WTC11 (cell line): ENCODE measurements at regions not wholly inside any gene's neighbourhood (a gene's known extent, or its start where the extent isn't known, plus 50 kb on each side); places are given as distances from the start of the nearest gene placed in this dataset.
A peak's percentile ranks its signal among the peaks of the same experiment; 100 is the strongest.

ENCODE experiments used
- ATAC-seq: fragments of 200-7000 bp; cut with Tn5 transposase; 2 replicates; pipeline ENCODE4 v1.10.0; 2021; ENCODE audit warnings: mild to moderate bottlenecking, moderate library complexity
- CTCF ChIA-PET: fragments of 300-600 bp; sonication (Branson Sonifier 250); formaldehyde crosslinking; loops from one replicate; lab custom pipeline; 2021; ENCODE audit warnings: antibody characterized with exemption; lab: Charles Lee
- POLR2A ChIA-PET: fragments of 350-600 bp; sonication (Branson Sonifier 250); formaldehyde crosslinking; loops from one replicate; lab custom pipeline; 2021; ENCODE audit warnings: antibody characterized with exemption; lab: Charles Lee
- DNase-seq: peaks from one replicate; pipeline ENCODE4 v3.0.0; 2021; ENCODE audit warnings: low spot score
- H3K27ac Mint-ChIP-seq: 2 replicates; pipeline ENCODE4 v1.8.0; 2021; ENCODE audit warnings: mixed read lengths
- H3K27me3 Mint-ChIP-seq: 2 replicates; pipeline ENCODE4 v1.8.0; 2021; ENCODE audit warnings: low read depth, mild to moderate bottlenecking, moderate library complexity, mixed read lengths
- H3K36me3 Mint-ChIP-seq: 2 replicates; pipeline ENCODE4 v1.8.0; 2021; ENCODE audit warnings: mixed read lengths
- H3K4me1 Mint-ChIP-seq: 2 replicates; pipeline ENCODE4 v1.8.0; 2022; ENCODE audit warnings: mixed read lengths
- H3K4me3 Mint-ChIP-seq: 2 replicates; pipeline ENCODE4 v1.8.0; 2021; ENCODE audit warnings: mild to moderate bottlenecking, moderate library complexity, mixed read lengths
- H3K9me3 Mint-ChIP-seq: 2 replicates; pipeline ENCODE4 v1.8.0; 2021; ENCODE audit warnings: mixed read lengths
- CREM ChIP-seq: sonication (generic); formaldehyde crosslinking; IDR thresholded peaks from 2 replicates; pipeline ENCODE4 v1.8.1; 2022; ENCODE audit warnings: mild to moderate bottlenecking, missing genetic modification reagents, moderate library complexity
- FOXJ3 ChIP-seq: sonication (generic); formaldehyde crosslinking; IDR thresholded peaks from 2 replicates; pipeline ENCODE4 v1.9.0; 2021; ENCODE audit warnings: missing genetic modification reagents, mild to moderate bottlenecking, borderline replicate concordance
- FOXK1 ChIP-seq: sonication (generic); formaldehyde crosslinking; IDR thresholded peaks from 2 replicates; pipeline ENCODE4 v1.8.0; 2022; ENCODE audit warnings: mild to moderate bottlenecking, moderate library complexity, missing genetic modification reagents
- GTF2I ChIP-seq: fragments of 250-450 bp; sonication (Bioruptor Pico); conservative IDR thresholded peaks from 2 replicates; pipeline ENCODE4 v1.4.0; 2021; ENCODE audit warnings: mild to moderate bottlenecking
- KAT7 ChIP-seq: sonication (generic); formaldehyde crosslinking; IDR thresholded peaks from 2 replicates; pipeline ENCODE4 v1.8.1; 2023; ENCODE audit warnings: missing genetic modification reagents, mild to moderate bottlenecking, borderline replicate concordance
- NFATC4 ChIP-seq: fragments of 250-450 bp; sonication (Bioruptor Pico); IDR thresholded peaks from 2 replicates; pipeline ENCODE4 v1.9.0; 2021; ENCODE audit warnings: mild to moderate bottlenecking
- NR3C1 ChIP-seq: sonication (generic); formaldehyde crosslinking; conservative IDR thresholded peaks from 2 replicates; pipeline ENCODE4 v1.8.1; 2023; ENCODE audit warnings: low read depth, mild to moderate bottlenecking, missing genetic modification reagents
- RELA ChIP-seq: sonication (generic); formaldehyde crosslinking; IDR thresholded peaks from 2 replicates; pipeline ENCODE4 v1.8.1; 2022; ENCODE audit warnings: missing genetic modification reagents, mild to moderate bottlenecking, borderline replicate concordance
- TCF7 ChIP-seq: sonication (generic); formaldehyde crosslinking; IDR thresholded peaks from 2 replicates; pipeline ENCODE4 v1.8.0; 2022; ENCODE audit warnings: mild to moderate bottlenecking, low read depth, missing genetic modification reagents, moderate library complexity
- ZNF138 ChIP-seq: sonication (generic); formaldehyde crosslinking; conservative IDR thresholded peaks from 2 replicates; pipeline ENCODE4 v1.8.1; 2022; ENCODE audit warnings: mild to moderate bottlenecking, moderate library complexity, missing genetic modification reagents
- ZNF317 ChIP-seq: sonication (generic); formaldehyde crosslinking; IDR thresholded peaks from 2 replicates; pipeline ENCODE4 v1.8.1; 2023; ENCODE audit warnings: low read depth, mild to moderate bottlenecking, moderate library complexity, missing genetic modification reagents, borderline replicate concordance
- ZNF423 ChIP-seq: fragments of 250-450 bp; sonication (Bioruptor Pico); IDR thresholded peaks from 2 replicates; pipeline ENCODE4 v2.1.2; 2022; ENCODE audit warnings: mild to moderate bottlenecking, moderate library complexity
- ZNF671 ChIP-seq: fragments of 250-450 bp; sonication (Bioruptor Pico); IDR thresholded peaks from 2 replicates; pipeline ENCODE4 v1.8.0; 2021; ENCODE audit warnings: mild to moderate bottlenecking
- TF ChIP-seq, protein P1 (sequence below): fragments of 250-450 bp; sonication (Bioruptor Pico); conservative IDR thresholded peaks from 2 replicates; pipeline ENCODE4 v1.9.0; 2021; ENCODE audit warnings: mild to moderate bottlenecking
- TF ChIP-seq, protein P2 (sequence below): sonication (generic); formaldehyde crosslinking; IDR thresholded peaks from 2 replicates; pipeline ENCODE4 v1.8.1; 2022; ENCODE audit warnings: low read depth, missing genetic modification reagents, borderline replicate concordance
- TF ChIP-seq, protein P3 (sequence below): fragments of 250-450 bp; sonication (Bioruptor Pico); IDR thresholded peaks from 2 replicates; pipeline ENCODE4 v1.8.0; 2021; ENCODE audit warnings: mild to moderate bottlenecking
- TF ChIP-seq, protein P4 (sequence below): sonication (generic); formaldehyde crosslinking; IDR thresholded peaks from 2 replicates; pipeline ENCODE4 v1.8.0; 2022; ENCODE audit warnings: mild to moderate bottlenecking, missing genetic modification reagents
- TF ChIP-seq, protein P5 (sequence below): fragments of 250-450 bp; sonication (Bioruptor Pico); IDR thresholded peaks from 2 replicates; pipeline ENCODE4 v2.1.2; 2022; ENCODE audit warnings: mild to moderate bottlenecking, moderate library complexity

DNA sequence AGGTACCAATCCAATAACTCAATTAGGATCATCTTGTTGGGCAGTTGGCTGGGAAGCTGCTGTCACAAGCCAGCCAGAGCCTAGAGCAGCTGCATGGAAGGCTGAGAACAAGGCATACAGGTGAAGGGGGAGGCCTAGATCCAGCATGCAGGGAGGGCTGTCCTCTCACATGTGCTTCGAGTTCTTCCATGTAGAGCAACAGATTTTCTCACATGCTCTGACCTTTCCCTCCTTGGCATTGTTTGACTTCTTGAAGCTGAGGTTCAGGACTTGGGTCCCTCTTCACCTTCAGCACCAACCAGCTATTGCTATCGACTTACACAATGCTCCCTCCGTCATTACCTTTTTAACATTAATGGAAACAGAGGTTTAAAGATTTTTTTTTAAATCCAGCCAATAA is 257.7 kb downstream of the ATG4C start:
- Mint-ChIP-seq H3K27ac (no peak overlapping the region), H3K4me3 (no peak overlapping the region), H3K9me3 (peaks cover 19% of the 10 kb centered on the region)
- DNase-seq: no peak
- TF ChIP-seq TCF7 (CRISPR knock-in tag) (no peak), ZNF138 (no peak), NR3C1 (CRISPR knock-in tag) (no peak), FOXJ3 (CRISPR knock-in tag) (no peak), ZNF317 (CRISPR knock-in tag) (no peak), RELA (CRISPR knock-in tag) (no peak), GTF2I (CRISPR knock-in tag) (no peak), KAT7 (CRISPR knock-in tag) (no peak), ZNF423 (CRISPR knock-in tag) (no peak)
- TF ChIP-seq, protein P1, sequence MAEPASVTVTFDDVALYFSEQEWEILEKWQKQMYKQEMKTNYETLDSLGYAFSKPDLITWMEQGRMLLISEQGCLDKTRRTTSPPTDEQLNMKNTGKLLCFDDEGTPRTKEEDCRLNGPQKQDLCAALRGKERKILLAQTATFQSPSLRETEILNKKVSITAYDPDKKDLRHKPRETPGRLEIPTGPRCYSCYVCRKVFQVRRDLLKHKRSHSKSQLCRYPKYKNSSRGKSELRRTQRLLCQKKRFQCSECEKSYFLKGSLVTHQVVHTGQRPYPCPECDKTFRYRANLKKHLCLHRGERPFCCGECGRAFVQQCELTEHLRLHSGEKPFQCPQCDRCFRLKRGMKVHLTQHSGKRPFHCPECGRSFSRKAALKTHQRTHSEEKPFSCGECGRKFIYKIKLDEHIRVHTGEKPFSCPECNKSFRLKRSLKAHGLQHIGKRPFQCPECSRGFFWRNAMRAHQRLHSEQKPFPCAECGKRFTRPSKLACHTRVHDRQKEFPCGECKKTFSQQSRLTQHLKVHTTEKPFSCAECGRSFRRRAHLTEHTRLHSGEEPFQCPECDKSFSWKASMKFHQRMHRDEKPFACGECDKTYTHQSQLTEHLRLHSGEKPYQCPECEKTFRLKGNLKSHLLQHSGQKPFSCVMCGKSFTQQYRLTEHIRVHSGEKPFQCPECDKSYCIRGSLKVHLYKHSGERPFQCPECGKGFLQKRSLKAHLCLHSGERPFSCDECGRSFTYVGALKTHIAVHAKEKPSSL (CRISPR knock-in tag): no peak
- TF ChIP-seq, protein P2, sequence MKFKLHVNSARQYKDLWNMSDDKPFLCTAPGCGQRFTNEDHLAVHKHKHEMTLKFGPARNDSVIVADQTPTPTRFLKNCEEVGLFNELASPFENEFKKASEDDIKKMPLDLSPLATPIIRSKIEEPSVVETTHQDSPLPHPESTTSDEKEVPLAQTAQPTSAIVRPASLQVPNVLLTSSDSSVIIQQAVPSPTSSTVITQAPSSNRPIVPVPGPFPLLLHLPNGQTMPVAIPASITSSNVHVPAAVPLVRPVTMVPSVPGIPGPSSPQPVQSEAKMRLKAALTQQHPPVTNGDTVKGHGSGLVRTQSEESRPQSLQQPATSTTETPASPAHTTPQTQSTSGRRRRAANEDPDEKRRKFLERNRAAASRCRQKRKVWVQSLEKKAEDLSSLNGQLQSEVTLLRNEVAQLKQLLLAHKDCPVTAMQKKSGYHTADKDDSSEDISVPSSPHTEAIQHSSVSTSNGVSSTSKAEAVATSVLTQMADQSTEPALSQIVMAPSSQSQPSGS: no peak
- TF ChIP-seq, protein P3, sequence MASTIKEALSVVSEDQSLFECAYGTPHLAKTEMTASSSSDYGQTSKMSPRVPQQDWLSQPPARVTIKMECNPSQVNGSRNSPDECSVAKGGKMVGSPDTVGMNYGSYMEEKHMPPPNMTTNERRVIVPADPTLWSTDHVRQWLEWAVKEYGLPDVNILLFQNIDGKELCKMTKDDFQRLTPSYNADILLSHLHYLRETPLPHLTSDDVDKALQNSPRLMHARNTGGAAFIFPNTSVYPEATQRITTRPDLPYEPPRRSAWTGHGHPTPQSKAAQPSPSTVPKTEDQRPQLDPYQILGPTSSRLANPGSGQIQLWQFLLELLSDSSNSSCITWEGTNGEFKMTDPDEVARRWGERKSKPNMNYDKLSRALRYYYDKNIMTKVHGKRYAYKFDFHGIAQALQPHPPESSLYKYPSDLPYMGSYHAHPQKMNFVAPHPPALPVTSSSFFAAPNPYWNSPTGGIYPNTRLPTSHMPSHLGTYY (CRISPR knock-in tag): no peak
- TF ChIP-seq, all 79 proteins: peak for 0
- POLR2A ChIA-PET: no interaction called here
- Mint-ChIP-seq H3K27me3 (peaks cover 19% of the 10 kb centered on the region), H3K4me1 (peaks cover 20% of the 10 kb centered on the region), H3K36me3 (peaks cover 2% of the 10 kb centered on the region; the same call in 1 of the 2 replicates)
- ATAC-seq: peak; percentile 45
- CTCF ChIA-PET: interaction anchor here (0.7 to 1.4 kb wide), 3 partner anchors 62 to 148 kb away, joined by 3 to 4 read pairs (median 3); no protein-coding TSS in a partner anchor

DNA sequence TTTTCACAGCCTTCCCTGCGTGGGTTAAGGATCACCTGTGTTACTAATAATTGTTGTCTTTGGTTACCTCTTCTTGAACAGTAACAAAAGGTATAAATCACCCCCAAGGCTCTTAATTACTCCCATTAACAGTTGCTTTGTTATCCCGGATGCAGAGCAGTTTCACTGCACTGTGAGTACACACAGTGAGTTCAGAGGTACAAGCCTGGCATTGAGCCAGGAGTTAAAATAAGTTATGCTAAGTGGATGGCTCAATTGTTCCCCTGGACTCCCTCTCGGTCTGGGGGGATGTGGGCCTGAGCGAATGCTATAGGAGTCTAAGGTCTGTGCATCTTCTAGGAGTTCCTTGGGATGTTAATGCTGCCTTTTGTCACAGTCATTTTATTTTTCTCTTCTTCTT is 258.3 kb downstream of the ATG4C start:
- ChIA-PET POLR2A (no interaction called here), CTCF (interaction anchor here (0.7 to 1.4 kb wide), 3 partner anchors 61 to 147 kb away, joined by 3 to 4 read pairs (median 3); no protein-coding TSS in a partner anchor)
- DNase-seq (no peak), ATAC-seq (peak; percentile 95)
- H3K4me3 Mint-ChIP-seq: 0 out of 2 replicates have a peak overlapping the region, but pooled peaks have one; percentile 15
- peaks cover 19% of the 10 kb centered on the region for H3K9me3 Mint-ChIP-seq
- peaks cover 19% of the 10 kb centered on the region for H3K27me3 Mint-ChIP-seq
- no peak overlapping the region for H3K27ac Mint-ChIP-seq
- H3K36me3 Mint-ChIP-seq: peaks cover 2% of the 10 kb centered on the region; the same call in 1 of the 2 replicates
- H3K4me1 Mint-ChIP-seq: peaks cover 20% of the 10 kb centered on the region
- TF ChIP-seq, protein P4, sequence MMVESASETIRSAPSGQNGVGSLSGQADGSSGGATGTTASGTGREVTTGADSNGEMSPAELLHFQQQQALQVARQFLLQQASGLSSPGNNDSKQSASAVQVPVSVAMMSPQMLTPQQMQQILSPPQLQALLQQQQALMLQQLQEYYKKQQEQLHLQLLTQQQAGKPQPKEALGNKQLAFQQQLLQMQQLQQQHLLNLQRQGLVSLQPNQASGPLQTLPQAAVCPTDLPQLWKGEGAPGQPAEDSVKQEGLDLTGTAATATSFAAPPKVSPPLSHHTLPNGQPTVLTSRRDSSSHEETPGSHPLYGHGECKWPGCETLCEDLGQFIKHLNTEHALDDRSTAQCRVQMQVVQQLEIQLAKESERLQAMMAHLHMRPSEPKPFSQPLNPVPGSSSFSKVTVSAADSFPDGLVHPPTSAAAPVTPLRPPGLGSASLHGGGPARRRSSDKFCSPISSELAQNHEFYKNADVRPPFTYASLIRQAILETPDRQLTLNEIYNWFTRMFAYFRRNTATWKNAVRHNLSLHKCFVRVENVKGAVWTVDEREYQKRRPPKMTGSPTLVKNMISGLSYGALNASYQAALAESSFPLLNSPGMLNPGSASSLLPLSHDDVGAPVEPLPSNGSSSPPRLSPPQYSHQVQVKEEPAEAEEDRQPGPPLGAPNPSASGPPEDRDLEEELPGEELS (CRISPR knock-in tag): peak; percentile 36; the same call in 1 of the 2 replicates
- no peak for TF ChIP-seq ZNF671
- no peak for TF ChIP-seq CREM (CRISPR knock-in tag)
- TF ChIP-seq TCF7 (CRISPR knock-in tag): no peak
- TF ChIP-seq, protein P5, sequence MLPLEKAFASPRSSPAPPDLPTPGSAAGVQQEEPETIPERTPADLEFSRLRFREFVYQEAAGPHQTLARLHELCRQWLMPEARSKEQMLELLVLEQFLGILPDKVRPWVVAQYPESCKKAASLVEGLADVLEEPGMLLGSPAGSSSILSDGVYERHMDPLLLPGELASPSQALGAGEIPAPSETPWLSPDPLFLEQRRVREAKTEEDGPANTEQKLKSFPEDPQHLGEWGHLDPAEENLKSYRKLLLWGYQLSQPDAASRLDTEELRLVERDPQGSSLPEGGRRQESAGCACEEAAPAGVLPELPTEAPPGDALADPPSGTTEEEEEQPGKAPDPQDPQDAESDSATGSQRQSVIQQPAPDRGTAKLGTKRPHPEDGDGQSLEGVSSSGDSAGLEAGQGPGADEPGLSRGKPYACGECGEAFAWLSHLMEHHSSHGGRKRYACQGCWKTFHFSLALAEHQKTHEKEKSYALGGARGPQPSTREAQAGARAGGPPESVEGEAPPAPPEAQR (CRISPR knock-in tag): no peak
- TF ChIP-seq NFATC4 (CRISPR knock-in tag): no peak
- no peak for TF ChIP-seq FOXK1 (CRISPR knock-in tag)
